ENCODE measurements at regions not wholly inside any gene's neighbourhood (a gene's known extent, or its start where the extent isn't known, plus 50 kb on each side); places are given as distances from the start of the nearest gene placed in this dataset.
"Not testable (repeated sequence)": the region's sequence is repeated elsewhere in the genome, so short reads cannot be mapped to it uniquely, and the experiment has no call there.

DNA sequence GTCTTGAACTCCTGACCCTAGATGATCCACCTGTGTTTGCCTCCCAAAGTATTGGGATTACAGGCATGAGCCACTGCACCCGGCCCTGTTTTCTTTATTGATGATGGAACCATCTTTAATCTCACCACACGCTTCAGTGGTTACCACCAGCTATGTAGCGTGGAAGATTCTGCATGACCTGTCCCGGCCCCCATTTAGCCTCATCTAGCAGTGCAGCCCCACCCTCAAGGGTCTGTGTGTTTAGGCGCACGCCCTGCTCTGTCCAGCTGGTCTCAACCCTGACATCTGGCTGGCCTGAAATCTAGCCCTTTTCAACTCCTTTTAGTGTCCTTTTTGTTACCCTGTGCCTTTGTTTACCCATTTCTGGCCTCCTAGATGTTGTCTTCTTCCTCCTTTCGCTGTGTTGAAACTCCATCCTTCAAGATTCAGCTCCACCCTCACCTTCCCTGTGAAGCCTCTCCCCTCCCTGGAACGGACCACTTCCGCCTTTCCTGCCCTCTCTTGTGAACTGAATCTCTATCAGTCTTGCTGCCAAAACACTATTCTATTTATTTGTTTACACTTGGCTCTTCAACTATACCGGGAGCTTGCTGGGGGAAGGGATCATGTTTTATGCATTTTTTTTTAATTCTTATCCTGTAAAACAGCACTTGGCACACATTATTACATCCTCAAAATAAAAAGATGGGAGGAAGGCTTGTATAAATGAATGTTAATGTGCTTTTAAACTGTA, 101.0 kb upstream of the MTHFD1L start:
- in situ Hi-C loops (cut with MboI; ENCODE audit: low sequenced_read_pairs): no loop called here

DNA sequence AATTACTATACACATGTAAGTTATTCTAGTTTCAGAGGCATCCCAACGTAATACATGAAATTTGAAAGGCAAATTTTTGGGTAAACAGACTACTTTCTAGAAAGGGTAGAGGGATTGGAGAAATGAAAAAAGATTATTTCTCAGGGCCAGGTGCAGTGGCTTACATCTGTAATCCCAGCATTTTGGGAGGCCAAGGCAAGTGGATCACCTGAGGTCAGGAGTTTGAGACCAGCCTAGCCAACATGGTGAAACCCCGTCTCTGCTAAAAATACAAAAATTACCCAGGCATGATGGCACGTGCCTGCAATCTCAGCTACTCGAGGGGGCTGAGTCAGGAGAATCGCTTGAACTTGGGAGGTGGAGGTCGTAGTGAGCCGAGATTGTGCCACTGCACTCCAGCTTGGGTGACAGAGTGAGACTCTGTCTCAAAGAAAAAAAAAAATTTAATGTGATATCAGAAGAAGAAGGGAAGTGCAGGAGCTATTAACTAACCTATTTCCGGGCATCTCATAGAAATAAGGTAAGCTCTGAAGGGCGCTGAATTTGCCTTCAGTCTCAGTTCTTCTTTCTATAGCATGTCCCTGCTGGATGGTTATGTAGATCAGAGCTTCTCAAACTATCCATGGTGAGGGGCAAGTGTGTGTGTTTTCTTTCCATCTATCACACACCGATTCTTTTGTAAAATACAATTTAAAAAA, 100.3 kb upstream of the MTHFD1L start:
- in situ Hi-C loops (cut with MboI; ENCODE audit: low sequenced_read_pairs): no loop called here

GRCh38 chr6:150766201-150766997, 99.1 kb upstream of the MTHFD1L start:
- in situ Hi-C loops (cut with MboI; ENCODE audit: low sequenced_read_pairs): no loop called here

- in situ Hi-C loops (cut with MboI; ENCODE audit: low sequenced_read_pairs): no loop called here
Measured at GRCh38 chr6:150767161-150767560, 98.3 kb upstream of the MTHFD1L start.

DNA sequence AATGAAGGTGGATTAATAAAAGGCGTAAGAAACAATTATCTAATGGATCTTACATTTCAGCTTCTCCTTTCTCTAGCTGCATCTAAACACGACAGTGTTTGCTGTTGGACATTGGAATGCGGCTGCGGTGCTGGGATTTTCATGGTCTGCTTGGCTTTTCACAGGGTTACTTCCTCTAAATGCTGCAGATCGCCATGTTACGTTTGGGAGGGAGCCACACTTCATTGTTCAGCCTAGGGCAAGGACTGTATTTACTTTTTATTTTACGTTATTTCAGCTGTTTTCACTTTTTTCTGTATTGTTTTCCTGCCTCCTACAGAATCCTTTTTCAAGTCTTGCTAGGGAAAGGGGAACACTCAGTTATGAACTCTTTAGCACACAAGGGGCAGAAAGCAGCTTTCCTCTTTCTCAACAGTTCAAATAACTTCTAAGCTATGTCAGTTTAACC, 97.9 kb upstream of the MTHFD1L start:
- in situ Hi-C loops (cut with MboI; ENCODE audit: low sequenced_read_pairs): no loop called here

DNA sequence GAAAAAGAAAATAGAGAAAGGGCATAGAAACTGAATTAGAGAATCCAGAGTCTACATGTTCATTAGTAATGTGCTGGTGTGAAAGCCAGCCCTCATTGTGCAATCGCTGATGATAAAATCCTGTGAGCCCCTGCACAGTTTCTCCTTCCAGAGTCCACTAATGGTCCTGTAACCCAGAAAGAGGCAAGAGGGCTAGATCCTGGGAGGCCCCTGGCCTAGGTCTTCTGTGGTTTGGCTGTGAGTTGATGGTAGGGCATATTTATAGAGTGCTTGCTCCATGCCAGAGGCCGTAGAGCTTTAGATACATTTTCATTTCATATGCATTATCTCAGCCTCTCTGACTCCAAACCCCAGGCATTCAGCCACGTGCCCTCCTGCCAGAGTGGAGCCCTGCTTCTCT, 94.9 kb upstream of the MTHFD1L start:
- in situ Hi-C loops (cut with MboI; ENCODE audit: low sequenced_read_pairs): no loop called here

DNA sequence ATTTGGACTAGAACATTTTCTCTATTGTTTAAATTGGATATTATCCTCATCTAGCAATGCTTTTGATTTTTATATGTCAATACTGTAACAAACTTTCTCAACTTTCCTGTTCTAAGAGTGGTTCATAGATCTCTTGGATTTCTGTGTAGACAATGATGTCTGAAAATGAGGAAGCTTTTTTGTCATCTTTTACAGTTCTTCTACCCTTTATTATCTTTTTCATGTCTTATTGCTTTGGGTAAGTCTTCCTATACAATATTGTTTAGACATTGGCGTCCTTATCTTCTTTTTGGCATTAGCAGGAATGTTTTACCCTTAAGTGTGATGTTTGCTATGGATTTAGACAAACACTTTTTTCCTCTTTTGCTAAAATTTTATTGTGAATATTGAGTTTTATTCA, 91.5 kb upstream of the MTHFD1L start:
- in situ Hi-C loops (cut with MboI; ENCODE audit: low sequenced_read_pairs): no loop called here

DNA sequence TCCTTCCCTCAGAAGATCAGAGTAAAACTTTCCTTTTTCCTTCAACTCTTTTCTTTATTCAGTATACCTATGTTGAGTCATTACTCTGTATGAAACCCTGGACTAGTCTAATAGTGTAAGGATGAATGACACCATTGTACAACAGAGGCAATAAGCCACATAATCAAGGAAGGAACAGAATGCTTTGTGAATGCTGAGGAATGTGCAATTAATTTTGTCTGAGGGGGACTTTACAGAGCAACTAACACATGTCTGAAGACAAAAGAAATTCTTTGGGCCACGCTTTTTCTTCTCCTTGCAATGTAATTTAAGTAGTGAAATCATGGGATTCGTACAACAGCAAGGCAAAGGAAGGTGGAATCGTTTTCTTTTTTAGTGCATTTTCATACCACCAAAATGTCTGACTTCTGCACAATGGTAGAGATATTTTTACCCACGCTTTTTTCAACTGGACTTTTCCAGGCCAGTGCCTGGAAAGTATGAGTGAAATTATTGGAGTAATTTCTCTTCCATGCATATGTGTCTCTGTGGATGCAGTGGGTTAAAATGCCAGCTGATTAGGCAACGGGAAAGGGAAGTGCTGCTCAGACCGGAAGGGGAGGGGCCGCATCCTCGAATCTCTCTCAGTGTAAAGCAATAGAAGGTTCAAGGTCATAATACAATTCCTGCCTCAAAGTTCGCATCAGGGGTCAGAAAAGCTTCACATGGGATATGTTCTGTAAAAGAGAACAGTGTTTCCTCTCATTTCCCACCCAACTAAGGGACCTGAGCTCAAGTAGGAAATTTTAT, 89.9 kb upstream of the MTHFD1L start:
- in situ Hi-C loops (cut with MboI; ENCODE audit: low sequenced_read_pairs): no loop called here

GRCh38 chr6:150777736-150778135, 87.8 kb upstream of the MTHFD1L start:
- in situ Hi-C loops (cut with MboI; ENCODE audit: low sequenced_read_pairs): no loop called here

GRCh38 chr6:150783813-150784212, 81.7 kb upstream of the MTHFD1L start:
- in situ Hi-C loops (cut with MboI; ENCODE audit: low sequenced_read_pairs): no loop called here

DNA sequence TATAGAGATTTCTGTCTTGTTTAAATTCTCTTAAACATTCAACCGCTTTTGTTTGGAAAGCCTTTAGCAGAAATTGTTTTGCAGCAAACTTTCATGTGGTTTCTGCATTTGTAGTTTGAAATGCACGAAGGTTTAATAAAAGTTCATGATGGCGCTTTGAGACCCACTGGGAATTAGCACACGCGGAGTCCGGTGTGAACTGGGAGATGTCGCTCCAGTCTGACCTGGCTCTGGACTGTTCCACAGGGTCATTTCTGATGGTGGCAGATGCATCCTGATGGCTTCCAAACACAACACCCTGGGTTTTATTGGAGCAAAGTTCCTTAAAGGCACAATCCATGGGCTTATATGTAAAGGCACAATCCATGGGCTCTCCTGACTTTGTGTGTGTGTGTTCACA, 78.1 kb upstream of the MTHFD1L start:
- in situ Hi-C loops (cut with MboI; ENCODE audit: low sequenced_read_pairs): no loop called here

DNA sequence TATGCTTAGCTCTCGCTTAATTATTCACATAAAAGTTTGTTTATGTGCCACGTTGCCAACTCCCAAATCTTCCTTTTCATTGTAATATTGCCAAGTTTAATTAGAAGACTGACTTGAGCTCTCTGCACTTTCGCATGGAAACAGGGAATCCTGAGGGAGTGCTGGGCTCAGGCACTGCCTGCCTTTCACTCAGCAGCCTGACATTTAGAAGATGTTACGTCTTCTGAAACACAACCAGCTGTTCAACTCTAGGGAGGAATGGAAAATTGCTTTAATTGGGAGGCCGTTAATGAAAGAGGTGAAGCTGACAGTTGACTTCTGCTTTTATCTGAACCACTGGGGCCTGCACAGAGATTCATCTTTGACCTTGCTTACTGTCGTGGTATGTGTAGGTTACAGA, 77.4 kb upstream of the MTHFD1L start:
- in situ Hi-C loops (cut with MboI; ENCODE audit: low sequenced_read_pairs): no loop called here

- in situ Hi-C loops (cut with MboI; ENCODE audit: low sequenced_read_pairs): not testable (repeated sequence)
Measured at GRCh38 chr6:150789906-150790305, 75.6 kb upstream of the MTHFD1L start.

DNA sequence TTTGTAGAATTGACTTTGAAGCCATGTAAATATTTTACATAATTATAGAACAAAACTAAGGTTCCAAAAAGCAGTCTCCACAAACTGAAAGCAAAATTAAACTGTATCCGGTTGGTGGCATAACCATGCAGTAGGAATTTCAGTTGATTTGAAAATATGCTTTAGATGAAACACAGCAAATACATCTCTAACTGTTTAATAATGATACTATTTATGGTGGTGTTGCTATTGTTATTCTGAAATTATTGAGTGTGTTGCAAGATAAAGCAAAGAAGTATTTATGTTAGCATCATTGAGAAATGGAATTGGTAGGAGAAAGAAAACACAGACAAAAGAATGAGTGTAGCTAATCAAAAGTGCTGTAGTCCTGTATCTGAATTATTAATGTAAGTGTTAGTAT, 73.8 kb upstream of the MTHFD1L start:
- in situ Hi-C loops (cut with MboI; ENCODE audit: low sequenced_read_pairs): no loop called here

- in situ Hi-C loops (cut with MboI; ENCODE audit: low sequenced_read_pairs): no loop called here
Measured at GRCh38 chr6:150797949-150798348, 67.6 kb upstream of the MTHFD1L start.

DNA sequence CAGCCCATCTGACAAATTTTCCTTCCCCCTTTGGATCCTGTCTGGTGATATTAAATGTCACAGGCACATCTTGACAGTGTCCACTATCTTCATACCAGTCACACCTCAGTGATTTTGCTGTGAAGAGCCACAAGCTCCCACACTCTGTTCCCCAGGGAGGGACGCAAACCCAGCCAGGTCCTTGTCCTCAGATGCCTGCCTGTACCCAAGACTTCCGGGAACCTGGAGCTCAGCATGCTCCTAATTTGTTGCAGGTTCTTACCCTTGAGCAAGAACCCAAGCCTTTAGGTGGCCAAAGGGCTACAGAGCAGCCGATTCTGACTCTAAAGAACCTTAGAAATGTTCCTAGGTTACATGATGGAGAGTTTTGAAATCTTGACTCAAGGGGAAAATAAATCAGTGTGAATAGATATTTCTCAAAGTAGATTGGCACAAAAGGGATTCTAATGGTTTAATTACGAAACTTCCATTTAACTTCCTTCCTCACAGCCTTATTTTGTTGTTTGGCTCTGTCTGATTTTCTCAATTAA, 66.2 kb upstream of the MTHFD1L start:
- in situ Hi-C loops (cut with MboI; ENCODE audit: low sequenced_read_pairs): no loop called here

DNA sequence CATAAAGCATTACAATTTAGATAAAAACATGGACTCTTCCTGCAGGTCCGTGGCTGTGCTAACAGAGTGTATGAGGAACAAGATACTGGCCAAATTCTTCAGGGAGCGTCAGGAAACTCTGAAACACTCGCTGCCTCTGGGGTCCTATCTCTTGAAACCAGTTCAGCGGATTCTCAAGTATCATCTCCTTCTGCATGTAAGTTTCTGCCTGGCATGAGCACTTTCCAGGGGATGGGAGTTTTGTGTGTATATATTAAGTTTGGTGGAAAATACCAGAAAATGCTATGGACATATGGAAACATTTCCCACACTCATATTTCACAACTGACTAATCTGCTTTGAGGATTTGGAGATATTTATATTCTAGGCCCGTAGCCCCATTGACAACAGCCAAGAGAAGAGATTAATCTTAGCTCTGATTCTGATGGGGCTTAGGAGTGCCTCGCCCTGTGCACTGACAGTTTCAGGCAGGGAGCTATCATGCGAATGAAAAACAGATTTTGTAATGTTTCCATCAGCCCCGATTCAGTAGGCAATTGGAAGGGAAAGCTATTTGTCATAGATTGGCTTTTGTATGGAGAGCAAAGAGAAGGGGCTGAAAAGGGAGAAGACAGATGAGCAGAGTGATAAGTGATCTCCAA, 64.7 kb upstream of the MTHFD1L start:
- in situ Hi-C loops (cut with MboI; ENCODE audit: low sequenced_read_pairs): loop anchor here (25.0 kb wide), 1 partner anchor 738 kb away; the partner anchor contains the start of gene ULBP3

DNA sequence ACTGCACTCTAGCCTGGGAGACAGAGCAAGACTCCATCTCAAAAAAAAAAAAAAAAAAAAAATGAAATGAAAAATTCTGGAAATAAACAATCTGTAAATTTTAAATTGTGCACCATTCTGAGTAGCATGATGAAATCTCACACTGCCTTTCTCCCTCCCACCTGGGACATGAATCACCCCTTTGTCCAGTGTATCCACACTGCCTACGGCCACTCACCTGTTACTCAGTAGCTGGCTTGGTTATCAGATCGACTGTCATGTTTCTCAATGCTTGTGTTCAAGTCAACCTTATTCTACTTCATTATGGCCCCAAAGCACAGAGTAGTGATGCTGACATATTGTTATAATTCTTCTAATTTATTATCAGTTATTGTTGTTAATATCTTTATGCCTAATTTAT, 58.7 kb upstream of the MTHFD1L start:
- in situ Hi-C loops (cut with MboI; ENCODE audit: low sequenced_read_pairs): loop anchor here (25.0 kb wide), 1 partner anchor 744 kb away; the partner anchor contains the start of gene ULBP3

GRCh38 chr6:150813319-150813992, 52.0 kb upstream of the MTHFD1L start:
- in situ Hi-C loops (cut with MboI; ENCODE audit: low sequenced_read_pairs): loop anchor here (10.0 to 25.0 kb wide), 2 partner anchors 399 to 751 kb away; partner anchors contain the start of gene ULBP3

Data from HL-60/S4 treated with phorbol 12-myristate 13-acetate at 8.2 ng/mL for 4 days and 3 days (cell line).